NCI-H510A (cell line): ENCODE measurements at regions not wholly inside any gene's neighbourhood (a gene's known extent, or its start where the extent isn't known, plus 50 kb on each side); places are given as distances from the start of the nearest gene placed in this dataset.

Source experiments
- DNase-seq: peaks from one replicate; lab custom pipeline; 2025; lab: John Stamatoyannopoulos, UW

- DNase-seq, result no peak
These were observed 326.5 kb upstream of the GBE1 start for GRCh38 chr3:82087958-82088357.

DNA sequence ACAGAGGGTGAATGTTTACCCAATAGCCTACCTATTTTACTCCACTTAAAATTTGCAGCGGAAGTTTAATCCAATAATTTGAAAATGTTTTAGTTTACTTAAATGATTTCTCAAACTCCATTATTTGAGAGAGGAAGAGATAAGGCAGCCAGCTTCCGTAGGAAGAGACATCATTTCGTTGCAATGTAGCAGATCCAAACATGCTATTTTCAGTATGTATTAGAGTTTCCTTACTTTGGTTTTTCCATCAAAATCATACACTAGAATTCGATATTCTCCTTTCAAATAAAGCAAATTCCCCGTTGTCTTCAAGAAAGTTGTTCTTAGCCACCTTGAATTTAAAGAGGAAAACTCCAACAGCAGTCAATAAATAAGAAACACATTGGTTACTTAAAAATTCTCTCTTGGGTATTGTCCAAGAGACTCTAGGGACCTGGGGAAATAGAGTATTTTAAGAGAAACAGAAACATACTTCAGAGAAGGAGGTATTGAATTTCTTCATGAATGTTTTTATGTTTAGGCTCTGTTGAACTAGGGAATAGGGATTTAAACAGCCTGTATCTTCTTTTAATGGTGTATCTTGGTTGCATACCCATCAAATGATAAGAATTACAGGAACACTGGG lies 324.5 kb upstream of the GBE1 start:
- DNase-seq, result no peak

GRCh38 chr3:82085356-82085755 lies 323.9 kb upstream of the GBE1 start:
- no peak for DNase-seq

- DNase-seq, result no peak
These were observed 323.4 kb upstream of the GBE1 start for GRCh38 chr3:82084824-82085223.

DNA sequence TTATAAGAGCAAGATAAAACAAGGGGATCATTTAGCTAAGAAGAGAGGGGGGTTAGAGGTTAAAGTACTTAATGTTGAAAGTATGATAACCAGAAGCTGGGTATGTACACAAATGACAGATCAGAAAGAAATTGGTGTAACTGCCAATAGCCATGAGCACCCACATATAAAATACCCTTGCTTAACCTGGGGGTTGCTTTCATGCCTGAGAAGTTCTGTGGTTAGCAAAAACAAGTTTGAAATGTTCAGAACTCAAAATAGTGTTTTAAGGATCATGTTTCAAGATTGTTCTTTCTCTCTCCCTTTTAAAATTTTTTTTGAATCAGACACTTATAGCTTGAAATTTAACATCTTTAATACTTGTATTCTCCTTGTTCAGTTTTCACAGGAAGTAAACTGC lies 321.4 kb upstream of the GBE1 start:
- DNase-seq, result no peak

DNA sequence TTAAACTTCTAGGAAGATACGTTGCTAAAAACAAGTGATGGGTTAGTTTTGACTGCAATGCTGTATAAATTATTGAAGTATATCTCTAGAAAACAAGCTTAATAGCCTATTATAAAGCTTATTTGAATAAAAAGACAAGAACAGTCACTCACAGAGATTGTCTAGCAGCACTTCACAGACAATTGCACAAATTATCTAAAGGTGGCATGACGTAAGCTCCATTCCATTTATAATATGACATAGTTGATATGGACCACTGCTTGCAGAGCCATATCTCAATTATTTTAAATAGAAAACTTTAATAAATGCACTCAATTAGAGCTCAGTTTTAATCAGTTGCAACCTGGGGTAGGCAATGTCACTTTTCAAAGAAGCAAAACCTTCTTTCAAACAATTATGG lies 319.9 kb upstream of the GBE1 start:
- DNase-seq, result no peak

DNA sequence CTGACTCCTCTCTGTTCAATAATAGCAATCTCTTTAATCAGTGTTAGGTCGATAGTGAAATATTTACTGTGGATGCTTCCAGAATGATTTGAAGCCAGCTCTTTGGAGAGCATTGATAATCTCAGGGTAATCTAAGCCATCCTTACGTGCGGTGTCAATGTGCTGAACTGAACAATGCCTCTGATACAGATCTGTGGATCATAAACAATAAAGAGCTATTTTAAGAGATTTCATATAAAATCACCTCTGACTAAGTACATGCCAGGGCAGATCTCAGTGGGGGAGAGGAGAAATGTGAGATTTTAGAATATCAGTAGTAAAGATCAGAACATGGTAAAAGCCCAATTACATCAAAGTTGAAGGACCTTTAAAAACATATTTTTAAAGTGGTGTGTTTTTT lies 319.3 kb upstream of the GBE1 start:
- no peak for DNase-seq

- no peak for DNase-seq
These were observed 318.8 kb upstream of the GBE1 start for GRCh38 chr3:82080261-82080660.

- no peak for DNase-seq
These were observed 318.0 kb upstream of the GBE1 start for GRCh38 chr3:82079335-82079890.

DNA sequence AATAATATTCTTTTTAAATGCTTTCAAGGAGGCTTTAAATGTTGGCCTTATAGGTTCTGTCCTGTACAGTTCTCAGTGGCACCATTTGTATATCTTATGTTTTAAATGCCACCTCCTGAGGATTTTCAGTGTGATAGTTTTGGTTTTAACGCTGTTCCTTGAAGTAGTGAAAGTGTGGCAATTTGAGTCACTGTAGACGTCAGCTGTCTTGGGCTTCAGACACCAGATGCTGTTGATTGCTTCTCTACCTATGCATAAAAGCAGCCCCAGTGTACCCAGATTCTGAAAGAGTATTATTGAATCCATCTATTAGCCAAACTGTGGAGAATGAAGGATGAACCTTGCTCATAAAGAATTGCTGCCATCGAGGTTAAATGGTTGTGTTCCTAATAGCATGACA lies 316.8 kb upstream of the GBE1 start:
- no peak for DNase-seq

DNA sequence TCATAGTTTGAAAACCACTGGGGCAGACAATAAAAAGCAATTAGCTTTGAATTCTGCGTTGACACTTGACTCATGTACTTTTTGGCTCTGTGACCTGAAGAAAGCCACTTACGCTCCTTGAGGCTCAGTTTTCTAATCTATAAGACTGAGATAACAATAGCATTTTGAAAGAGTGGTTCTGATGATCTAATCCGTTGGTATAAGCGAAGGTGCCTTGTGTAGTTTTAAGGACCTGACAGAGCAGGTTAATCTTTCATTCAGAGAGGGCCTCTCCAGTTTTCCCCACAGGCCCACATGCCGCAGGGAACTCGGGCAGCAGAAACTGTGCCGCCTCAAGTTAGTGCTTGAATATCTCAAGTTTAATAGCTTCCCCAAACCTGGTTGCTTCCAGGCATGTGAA lies 306.0 kb upstream of the GBE1 start:
- DNase-seq, result no peak

DNA sequence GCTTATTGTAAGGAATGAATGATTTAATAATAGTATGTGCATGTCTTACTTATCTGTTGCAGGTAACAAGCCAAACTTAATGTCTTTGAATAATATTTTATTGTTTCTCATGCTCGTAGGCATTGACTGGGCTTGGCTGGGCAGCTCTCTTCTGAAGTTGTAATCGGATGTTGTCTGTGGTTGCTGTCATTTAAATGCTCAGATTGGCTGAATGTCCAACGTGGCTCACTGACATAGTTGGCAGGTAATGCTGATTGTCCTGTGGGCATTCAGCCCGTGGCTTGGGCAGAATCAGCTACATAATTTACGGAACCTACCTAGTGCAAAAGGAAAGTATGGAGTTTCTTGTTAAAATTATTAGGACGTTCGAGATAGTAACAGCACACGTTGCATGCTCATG lies 297.4 kb upstream of the GBE1 start:
- DNase-seq, result no peak

DNA sequence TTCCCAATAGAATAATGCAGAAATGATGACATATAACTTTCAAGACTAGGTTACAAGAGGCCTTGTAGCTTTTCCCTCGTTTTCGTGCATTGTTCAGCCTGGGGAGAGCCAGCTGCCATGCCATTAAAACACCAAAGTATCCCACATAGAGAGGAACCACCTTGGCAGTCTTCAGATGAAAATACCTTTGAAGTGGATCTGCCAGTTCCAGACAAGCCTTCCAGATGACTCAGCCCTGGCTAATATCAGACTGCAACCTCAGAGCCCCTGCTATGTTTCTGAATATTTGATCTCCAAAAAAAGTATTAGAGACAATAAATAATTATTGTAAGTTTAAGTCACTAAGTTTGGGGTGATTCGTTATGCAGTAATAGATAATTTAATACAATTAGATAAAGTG lies 294.3 kb upstream of the GBE1 start:
- no peak for DNase-seq

GRCh38 chr3:82054849-82055248 lies 293.4 kb upstream of the GBE1 start:
- DNase-seq, result no peak

GRCh38 chr3:82053236-82053635 lies 291.8 kb upstream of the GBE1 start:
- no peak for DNase-seq

GRCh38 chr3:82050382-82050781 lies 288.9 kb upstream of the GBE1 start:
- DNase-seq, result no peak

DNA sequence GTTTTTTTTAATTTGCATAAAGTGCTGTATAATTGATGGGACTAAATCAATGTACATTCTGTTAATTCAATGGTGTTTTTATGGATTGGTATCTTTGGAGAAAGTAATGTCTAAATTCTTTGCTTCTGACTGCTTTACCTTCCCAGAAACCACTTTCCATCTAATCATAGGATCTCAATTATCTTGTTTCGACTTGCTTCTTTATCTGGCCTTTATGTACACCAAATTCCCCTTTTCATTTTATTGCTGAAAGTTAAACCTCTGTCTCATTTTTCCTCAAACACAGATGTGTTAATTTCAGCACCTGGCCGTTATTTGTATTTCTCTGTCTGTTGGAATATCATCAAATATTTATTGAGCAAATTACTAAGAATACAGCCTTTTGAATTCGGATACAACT lies 287.3 kb upstream of the GBE1 start:
- DNase-seq, result no peak

- DNase-seq, result no peak
These were observed 283.7 kb upstream of the GBE1 start for GRCh38 chr3:82044930-82045705.

DNA sequence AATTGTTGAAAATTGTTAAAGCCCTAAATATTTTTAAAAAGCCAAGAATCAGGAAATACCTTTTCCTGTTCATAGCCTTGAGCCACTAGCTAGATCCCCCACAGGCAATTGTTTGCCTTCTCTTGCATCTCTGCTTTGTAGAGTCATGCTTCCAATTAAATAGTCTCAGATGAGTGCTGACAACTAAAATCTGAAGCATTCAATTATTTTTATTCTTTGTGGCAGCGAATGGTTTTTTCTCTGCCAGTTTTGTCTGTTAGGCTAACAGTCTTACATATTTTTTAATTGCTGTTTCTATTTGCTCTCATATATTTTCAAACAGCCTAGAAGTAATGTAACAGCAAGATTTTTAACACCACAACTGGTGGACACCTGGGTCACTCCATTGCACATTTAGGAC lies 277.1 kb upstream of the GBE1 start:
- DNase-seq, result no peak

DNA sequence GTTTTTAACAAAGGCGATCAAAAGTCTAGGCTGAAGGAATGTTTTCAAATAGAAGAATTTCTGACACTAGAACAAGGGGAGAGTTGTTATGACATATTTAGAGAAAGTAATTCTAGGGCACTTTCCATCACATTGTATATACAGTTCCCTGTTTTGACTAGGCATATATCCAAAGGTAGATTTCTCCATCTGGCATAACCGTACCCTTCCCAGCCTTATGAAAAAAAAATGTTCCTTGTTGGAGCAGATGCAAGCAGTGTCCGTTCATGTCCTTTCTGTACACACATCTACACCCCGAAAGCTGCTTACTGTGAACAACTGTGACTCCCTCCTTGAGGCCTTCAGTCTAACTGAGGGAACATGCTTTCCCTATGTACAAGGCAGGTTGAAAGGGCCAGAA lies 271.7 kb upstream of the GBE1 start:
- no peak for DNase-seq

- DNase-seq, result no peak
These were observed 270.2 kb upstream of the GBE1 start for GRCh38 chr3:82031596-82031995.

GRCh38 chr3:82030916-82031315 lies 269.5 kb upstream of the GBE1 start:
- no peak for DNase-seq

DNA sequence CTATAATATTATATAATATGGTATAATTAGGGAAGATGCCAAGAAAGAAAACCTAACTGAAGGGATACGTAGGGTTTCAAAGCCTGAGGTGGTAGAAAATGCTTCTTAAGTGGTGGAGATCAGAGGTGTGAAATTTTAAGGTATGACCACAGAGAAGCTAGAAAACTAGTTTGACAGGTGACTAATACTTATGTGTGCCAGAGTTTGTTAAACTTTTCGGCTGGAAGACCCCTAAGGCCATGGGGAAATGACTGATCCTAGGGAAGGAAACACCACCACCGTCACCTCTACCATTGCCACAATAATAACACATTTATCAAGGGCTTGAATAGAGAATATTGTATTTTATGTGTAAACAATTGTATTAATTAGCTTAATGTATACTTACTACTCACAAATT lies 261.4 kb upstream of the GBE1 start:
- no peak for DNase-seq

DNA sequence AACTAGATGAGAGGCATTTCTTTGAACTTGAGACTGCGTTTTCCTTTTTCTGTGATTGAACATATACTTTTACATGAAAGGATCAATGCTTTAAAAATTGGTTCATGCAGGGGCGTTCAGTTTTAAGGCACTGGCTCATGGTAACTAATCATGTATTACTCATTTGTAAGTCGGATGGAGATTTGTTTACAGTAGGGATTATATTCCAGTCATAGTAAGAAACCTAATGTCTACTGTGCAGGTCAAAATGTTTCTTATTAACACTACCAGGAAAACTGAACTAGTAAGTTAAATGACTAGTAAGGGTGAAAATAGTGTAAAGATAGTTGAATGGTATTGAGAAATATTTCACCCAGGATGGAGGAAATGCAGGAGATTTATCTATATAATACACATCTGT lies 258.8 kb upstream of the GBE1 start:
- no peak for DNase-seq
